ENCODE measurements at regions not wholly inside any gene's neighbourhood (a gene's known extent, or its start where the extent isn't known, plus 50 kb on each side); places are given as distances from the start of the nearest gene placed in this dataset.

DNA sequence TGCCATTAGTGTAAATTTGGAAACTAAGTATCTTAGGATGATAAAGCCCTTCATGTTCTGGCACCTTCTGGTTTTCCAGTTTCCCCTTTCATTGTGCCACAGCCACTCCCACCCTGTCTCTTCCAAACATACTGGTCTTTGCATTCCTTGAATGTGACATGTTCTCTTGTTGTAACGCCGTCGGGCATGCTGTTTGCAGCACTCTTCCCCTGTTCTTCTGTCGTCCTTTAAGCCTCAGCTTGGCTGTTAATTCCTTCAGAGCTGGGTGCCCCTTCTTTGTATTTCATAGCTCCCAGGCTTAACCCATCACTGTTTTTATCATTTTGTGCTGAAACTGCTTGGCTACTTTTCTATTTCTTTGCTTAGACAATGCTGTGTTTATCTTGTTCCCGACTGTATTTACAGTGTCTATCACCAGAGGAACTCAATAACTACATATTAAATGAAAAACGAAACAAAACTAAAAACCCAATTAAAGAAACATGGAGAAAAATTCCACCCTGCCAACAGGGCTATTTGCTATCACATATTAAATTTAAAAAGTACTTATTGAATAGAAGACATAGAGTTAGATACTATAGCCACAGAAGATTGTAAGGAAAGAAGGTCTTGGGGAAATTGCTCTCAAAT is 95.4 kb upstream of the KCNAB1 start:
- Mint-ChIP-seq H3K27me3 (ENCODE audit: unreplicated experiment) (no peaks in the 10 kb centered on the region), H3K4me3 (ENCODE audit: low read depth, unreplicated experiment) (peak overlapping the region; percentile 1), H3K4me1 (ENCODE audit: low read depth, unreplicated experiment) (no peaks in the 10 kb centered on the region), H3K9me3 (ENCODE audit: low read depth, unreplicated experiment) (no peaks in the 10 kb centered on the region), H3K36me3 (ENCODE audit: insufficient read depth, unreplicated experiment) (no peaks in the 10 kb centered on the region), H3K27ac (ENCODE audit: unreplicated experiment) (no peak overlapping the region)
- no peak for DNase-seq
- intact Hi-C loops (cut with micrococcal nuclease; ENCODE audit: unreplicated experiment): no loop called here
- BruUV-seq (replicated peaks): no TSS peak
- CTCF ChIA-PET: no interaction called here
- TF ChIP-seq, protein P1, sequence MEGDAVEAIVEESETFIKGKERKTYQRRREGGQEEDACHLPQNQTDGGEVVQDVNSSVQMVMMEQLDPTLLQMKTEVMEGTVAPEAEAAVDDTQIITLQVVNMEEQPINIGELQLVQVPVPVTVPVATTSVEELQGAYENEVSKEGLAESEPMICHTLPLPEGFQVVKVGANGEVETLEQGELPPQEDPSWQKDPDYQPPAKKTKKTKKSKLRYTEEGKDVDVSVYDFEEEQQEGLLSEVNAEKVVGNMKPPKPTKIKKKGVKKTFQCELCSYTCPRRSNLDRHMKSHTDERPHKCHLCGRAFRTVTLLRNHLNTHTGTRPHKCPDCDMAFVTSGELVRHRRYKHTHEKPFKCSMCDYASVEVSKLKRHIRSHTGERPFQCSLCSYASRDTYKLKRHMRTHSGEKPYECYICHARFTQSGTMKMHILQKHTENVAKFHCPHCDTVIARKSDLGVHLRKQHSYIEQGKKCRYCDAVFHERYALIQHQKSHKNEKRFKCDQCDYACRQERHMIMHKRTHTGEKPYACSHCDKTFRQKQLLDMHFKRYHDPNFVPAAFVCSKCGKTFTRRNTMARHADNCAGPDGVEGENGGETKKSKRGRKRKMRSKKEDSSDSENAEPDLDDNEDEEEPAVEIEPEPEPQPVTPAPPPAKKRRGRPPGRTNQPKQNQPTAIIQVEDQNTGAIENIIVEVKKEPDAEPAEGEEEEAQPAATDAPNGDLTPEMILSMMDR (IDR thresholded peaks at IDR 0.05; ENCODE audit: unreplicated experiment): no peak

DNA sequence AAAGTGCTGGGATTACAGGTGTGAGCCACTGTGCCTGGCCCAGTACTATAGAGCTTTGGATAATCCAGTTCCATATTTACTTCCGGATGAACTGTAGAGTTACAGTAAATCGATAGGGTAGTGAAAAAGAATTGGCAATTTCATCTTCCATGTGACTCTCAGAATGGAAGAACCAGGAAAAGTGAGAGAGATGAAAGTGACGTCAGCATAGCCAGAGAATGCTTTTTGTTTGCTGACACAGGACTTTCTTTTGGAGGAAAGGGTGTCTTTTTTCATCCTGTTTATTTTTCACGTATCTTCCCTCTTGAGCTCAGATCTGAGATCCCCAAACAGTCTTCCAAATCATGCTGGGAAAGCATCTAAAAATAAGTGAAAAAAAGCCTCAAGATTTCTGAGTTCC is 91.2 kb upstream of the KCNAB1 start:
- Mint-ChIP-seq H3K4me1 (ENCODE audit: low read depth, unreplicated experiment) (no peaks in the 10 kb centered on the region), H3K27me3 (ENCODE audit: unreplicated experiment) (peaks cover 14% of the 10 kb centered on the region), H3K27ac (ENCODE audit: unreplicated experiment) (no peak overlapping the region), H3K36me3 (ENCODE audit: insufficient read depth, unreplicated experiment) (no peaks in the 10 kb centered on the region), H3K4me3 (ENCODE audit: low read depth, unreplicated experiment) (no peak overlapping the region), H3K9me3 (ENCODE audit: low read depth, unreplicated experiment) (no peaks in the 10 kb centered on the region)
- BruUV-seq (replicated peaks): no TSS peak
- intact Hi-C loops (cut with micrococcal nuclease; ENCODE audit: unreplicated experiment): no loop called here
- TF ChIP-seq, protein P1 (IDR thresholded peaks at IDR 0.05; ENCODE audit: unreplicated experiment): no peak
- no peak for DNase-seq
- CTCF ChIA-PET: interaction anchor here (0.7 to 1.4 kb wide), 2 partner anchors 13 to 15 kb away, joined by 3 read pairs; no protein-coding TSS in a partner anchor

DNA sequence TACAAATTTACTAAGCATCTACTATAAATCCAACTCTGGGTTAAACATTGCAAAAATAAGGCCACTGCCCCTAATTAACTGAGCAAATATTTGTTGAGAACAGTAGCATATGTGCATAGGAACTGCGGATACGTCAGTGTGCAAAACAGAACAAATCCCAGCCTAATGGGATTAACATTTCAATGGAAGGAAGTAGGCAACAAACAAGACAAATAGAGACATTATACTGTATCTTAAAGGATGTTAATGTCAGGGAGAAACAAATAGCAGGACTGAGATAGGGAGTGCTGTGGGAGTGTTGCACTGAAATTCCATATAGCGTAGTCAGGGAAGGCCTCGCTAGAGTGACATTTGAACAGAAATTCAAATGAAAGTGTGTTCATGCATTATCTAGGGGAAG is 89.7 kb upstream of the KCNAB1 start:
- H3K4me1 Mint-ChIP-seq (ENCODE audit: low read depth, unreplicated experiment): no peaks in the 10 kb centered on the region
- no TSS peak for BruUV-seq (replicated peaks)
- H3K9me3 Mint-ChIP-seq (ENCODE audit: low read depth, unreplicated experiment): no peaks in the 10 kb centered on the region
- no peaks in the 10 kb centered on the region for H3K36me3 Mint-ChIP-seq (ENCODE audit: insufficient read depth, unreplicated experiment)
- no peak overlapping the region for H3K27ac Mint-ChIP-seq (ENCODE audit: unreplicated experiment)
- CTCF ChIA-PET: no interaction called here
- TF ChIP-seq, protein P1 (IDR thresholded peaks at IDR 0.05; ENCODE audit: unreplicated experiment): no peak
- DNase-seq: no peak
- H3K27me3 Mint-ChIP-seq (ENCODE audit: unreplicated experiment): peaks cover 25% of the 10 kb centered on the region
- no peak overlapping the region for H3K4me3 Mint-ChIP-seq (ENCODE audit: low read depth, unreplicated experiment)
- intact Hi-C loops (cut with micrococcal nuclease; ENCODE audit: unreplicated experiment): no loop called here

DNA sequence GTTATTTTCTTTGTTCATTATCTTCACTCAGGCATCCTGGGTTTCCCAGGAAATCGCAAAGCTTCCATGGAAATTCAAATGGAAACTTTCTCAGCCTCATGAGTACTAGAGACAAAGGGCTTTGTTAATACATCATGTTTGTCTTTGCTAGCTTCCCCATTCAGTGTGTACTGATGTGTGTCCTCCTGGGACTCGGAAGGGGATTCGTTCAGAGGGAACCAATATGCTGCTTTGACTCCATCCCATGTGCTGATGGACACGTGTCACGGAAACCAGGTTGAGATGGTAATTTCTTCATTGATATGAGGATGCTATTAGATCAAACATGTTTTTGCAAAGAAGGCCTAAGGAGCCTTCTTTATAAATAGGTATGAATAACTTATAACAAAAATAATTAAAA is 87.0 kb upstream of the KCNAB1 start:
- no peak for DNase-seq
- peaks cover 29% of the 10 kb centered on the region for H3K27me3 Mint-ChIP-seq (ENCODE audit: unreplicated experiment)
- TF ChIP-seq, protein P1 (IDR thresholded peaks at IDR 0.05; ENCODE audit: unreplicated experiment): no peak
- H3K27ac Mint-ChIP-seq (ENCODE audit: unreplicated experiment): no peak overlapping the region
- H3K9me3 Mint-ChIP-seq (ENCODE audit: low read depth, unreplicated experiment): no peaks in the 10 kb centered on the region
- H3K4me3 Mint-ChIP-seq (ENCODE audit: low read depth, unreplicated experiment): no peak overlapping the region
- no peaks in the 10 kb centered on the region for H3K36me3 Mint-ChIP-seq (ENCODE audit: insufficient read depth, unreplicated experiment)
- intact Hi-C loops (cut with micrococcal nuclease; ENCODE audit: unreplicated experiment): no loop called here
- BruUV-seq (replicated peaks): no TSS peak
- no peaks in the 10 kb centered on the region for H3K4me1 Mint-ChIP-seq (ENCODE audit: low read depth, unreplicated experiment)
- CTCF ChIA-PET: no interaction called here
